ENCODE measurements at regions not wholly inside any gene's neighbourhood (a gene's known extent, or its start where the extent isn't known, plus 50 kb on each side); places are given as distances from the start of the nearest gene placed in this dataset.

DNA sequence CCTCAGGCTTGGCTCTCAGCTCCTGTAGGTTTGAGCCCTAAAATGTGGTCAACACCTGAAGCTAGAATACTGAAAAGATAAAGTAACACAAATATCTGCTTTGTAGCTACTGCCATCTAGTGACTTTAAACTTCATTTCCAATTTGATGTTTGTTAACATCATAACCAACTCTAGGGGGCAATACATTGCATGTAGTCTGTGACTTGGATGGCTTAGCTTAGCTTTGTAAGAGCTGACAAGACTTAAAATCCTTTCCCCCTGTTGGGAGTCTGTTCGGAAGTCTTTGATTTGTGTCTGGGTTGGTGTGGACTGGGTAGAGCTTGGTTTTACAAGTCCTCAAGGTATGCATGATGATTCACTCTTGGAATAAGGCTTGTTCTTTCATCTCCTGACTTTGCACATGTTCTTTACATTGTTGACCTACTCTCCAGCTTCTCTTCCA, 51.7 kb downstream of the SCN11A start:
- no peak for DNase-seq

GRCh38 chr3:38998086-38998485, 53.7 kb downstream of the SCN11A start:
- DNase-seq, result no peak

- no peak for DNase-seq
These were observed 55.6 kb downstream of the SCN11A start for GRCh38 chr3:38996193-38996592.

DNA sequence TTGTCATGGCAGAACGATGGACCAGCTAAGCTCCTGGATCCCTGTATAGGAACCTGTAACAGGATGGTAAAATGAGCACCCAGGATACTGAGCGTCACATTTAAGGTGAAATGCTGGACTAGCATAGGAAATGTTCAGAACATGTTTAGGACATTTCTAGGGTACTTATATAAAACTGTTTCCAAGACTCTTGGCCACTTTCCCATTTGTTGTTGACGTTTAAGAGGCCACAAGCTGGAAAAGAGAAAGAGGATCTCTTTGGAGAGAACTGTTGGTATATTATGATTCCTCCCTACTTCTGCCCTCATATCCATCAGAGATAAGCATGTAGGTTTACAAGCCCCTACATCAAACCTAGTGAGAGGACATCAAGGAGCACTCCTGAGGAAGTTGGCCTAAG, 57.5 kb downstream of the SCN11A start:
- no peak for DNase-seq

GRCh38 chr3:38992117-38992760, 59.5 kb downstream of the SCN11A start:
- DNase-seq, result no peak

GRCh38 chr3:38990621-38991020, 61.1 kb downstream of the SCN11A start:
- DNase-seq, result no peak

DNA sequence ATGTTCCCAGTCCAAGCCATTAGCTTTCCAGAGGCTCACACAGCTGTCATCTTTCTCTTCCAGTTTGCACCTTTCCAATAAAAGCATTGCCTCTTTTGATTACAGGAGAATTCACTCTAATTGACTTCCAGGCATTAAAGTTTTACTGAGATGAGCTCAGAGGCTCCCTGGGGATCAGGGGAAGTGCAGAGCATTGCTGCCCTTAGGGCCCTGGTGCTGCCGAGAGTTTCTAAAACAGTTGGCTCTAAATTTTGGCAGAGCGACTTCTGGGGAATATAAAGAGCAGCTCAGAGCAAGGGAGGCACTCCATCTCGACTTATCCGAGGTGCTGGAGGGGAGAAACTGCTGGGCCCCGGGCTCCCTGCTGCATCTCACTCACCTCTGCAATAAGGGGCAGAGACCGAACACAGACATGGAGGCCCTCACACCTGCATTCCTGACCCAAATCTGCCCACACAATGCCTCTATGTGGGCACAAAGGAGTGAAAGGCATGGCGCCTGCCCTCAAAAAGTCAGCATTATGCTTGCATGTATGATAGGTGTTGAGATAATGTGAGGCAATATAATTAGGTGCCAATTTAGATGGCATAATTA, 61.7 kb downstream of the SCN11A start:
- no peak for DNase-seq

DNA sequence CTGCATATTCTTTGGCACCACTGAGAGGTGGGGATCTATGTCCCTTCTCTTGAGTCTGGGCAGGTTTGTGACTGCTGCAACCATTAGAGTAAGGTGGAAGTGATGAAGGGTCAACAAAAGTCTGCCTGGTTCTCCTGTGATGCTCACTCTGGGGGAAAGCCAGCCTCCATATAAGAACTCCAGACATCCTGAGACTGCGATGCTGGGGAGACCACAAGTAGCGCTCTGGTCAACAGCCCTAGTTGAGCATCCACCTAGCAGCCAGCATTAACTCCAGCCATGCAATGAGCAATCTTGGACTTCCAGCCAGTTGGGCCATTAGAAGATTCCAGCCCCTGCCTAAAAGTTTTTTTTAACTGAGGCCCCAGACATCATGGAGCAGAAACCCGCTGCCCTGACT, 62.8 kb downstream of the SCN11A start:
- DNase-seq, result no peak

DNA sequence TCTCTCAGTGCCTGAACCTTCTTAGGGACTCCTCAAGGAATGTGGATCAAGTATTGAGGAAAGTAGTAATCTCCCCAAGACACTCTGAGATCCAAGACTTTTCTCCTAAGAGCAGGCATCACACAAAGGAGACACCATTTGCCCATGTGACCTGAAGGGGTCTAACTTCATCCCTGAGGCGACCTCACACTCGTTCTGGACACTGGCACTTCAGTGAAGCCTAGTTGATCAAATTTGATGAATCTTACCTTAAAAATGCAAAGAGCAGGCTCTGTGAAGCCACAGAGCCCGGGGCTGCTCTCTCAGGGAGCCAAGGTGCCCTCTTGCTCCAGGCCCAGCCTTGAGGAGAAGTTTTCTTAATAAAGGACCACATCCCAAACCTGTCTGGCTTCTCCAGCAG, 64.3 kb downstream of the SCN11A start:
- no peak for DNase-seq

DNA sequence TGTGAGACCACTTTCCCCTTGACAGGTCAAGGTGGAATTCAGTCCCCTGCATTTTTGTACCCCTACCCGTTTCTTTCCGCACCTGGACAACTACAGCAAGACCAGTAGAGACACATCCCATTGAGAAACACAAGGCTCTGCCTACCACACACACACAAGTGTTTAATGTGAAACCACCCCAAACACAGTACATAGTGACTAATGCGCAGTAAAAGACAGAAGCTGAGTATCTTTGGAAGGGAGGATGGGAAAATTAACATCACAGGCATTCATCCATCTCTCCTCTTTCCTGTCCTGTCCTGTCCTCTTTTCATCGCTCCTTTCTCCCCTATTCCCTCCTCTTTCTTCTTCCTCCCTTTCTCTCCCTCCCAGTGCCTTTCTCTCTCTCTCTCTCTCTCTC, 64.8 kb downstream of the SCN11A start:
- no peak for DNase-seq

DNA sequence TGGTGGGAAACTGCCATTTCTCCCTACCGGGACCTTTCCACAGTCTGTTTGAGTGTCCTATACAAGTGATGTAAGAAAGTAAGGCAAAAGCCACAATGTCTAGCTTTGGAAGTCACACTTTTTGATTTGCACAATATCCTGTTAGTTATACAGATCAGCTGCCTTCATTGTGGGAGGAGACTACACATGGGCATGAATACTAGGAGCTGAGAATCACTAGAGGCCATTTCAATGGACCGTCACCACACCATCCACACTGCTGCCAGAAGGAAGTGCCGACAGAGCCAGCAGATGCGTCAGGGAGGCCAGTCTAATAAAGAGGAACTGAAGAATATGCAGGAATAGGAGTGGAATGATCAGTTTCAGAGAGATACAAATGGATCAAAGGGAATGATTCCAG, 65.8 kb downstream of the SCN11A start:
- DNase-seq, result no peak

DNA sequence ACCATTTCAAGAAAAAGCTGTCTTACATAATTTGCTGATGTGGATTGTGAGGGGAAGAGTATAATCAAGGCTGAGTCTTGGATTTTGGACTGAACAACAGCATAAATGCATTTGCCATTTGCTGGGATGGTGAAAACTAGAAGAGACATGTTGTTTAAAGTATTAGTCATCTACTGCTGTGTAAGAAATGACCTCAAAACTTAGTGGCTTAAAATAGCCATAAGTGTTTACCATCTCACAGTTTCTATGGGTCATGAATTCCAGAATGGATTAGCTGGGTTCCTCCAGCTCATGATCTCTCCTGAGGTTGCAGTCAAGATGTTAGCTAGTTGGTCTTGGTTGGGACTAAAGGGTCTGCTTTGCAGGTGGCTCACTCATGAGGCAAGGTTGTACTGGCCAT, 66.2 kb downstream of the SCN11A start:
- no peak for DNase-seq

DNA sequence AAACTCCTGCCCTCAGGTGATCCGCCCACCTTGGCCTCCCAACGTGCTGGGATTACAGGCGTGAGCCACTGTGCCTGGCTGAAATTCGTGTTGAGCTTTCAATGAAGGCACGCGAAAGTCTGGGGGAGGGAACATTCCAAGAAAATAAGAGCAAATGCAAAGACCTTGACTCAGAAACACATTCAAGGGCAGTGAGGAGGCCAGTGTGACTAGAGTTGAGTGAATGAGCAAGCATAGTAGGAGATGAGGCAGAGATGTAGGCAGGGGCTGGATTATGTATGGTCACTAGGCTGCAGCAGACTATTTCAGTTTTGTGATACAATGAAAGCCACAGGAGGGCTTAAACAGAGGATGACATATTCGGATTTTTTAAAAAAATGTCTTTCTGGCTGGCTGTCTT, 67.0 kb downstream of the SCN11A start:
- DNase-seq, result no peak

- DNase-seq, result no peak
These were observed 67.6 kb downstream of the SCN11A start for GRCh38 chr3:38984110-38984509.

GRCh38 chr3:38980938-38981337, 70.8 kb downstream of the SCN11A start:
- DNase-seq, result no peak

GRCh38 chr3:38978729-38979128, 73.0 kb downstream of the SCN11A start:
- no peak for DNase-seq

DNA sequence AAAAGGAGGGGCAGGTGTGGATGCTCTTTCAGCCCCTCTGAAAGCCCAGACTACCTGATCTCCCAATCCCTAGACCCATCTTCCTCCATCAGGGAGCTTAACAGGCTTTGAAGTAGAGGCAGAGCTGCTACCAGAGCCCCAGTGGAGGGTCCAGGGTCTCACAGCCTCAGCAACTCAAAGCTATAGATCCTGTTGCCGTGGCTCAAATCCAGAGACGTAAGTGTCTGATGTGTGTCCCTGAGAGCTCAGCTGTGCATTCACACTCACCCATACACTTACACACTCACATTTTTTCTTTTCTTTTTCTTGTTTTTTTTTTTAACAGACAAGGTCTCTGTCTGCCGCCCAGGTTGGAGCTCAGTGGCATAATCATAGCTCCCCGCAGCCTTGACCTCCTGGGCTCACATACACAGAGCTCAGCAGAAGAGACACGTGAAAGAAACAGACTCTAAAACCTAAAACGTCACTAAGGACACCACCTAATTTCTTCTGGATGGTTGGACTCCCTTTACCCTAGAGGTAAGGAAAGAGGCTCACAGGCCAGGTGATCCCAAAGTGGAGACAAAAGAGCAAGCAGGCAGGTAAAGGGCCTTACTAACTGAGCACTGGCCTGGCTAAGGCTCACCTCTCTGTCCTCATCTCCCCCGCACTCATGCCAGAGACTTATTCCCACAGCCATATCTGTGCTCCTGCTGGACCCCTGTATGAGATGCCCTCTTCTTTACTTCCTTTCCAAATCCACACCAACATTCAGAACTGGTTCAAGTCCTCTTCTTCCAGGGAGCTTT, 80.7 kb downstream of the SCN11A start:
- no peak for DNase-seq

DNA sequence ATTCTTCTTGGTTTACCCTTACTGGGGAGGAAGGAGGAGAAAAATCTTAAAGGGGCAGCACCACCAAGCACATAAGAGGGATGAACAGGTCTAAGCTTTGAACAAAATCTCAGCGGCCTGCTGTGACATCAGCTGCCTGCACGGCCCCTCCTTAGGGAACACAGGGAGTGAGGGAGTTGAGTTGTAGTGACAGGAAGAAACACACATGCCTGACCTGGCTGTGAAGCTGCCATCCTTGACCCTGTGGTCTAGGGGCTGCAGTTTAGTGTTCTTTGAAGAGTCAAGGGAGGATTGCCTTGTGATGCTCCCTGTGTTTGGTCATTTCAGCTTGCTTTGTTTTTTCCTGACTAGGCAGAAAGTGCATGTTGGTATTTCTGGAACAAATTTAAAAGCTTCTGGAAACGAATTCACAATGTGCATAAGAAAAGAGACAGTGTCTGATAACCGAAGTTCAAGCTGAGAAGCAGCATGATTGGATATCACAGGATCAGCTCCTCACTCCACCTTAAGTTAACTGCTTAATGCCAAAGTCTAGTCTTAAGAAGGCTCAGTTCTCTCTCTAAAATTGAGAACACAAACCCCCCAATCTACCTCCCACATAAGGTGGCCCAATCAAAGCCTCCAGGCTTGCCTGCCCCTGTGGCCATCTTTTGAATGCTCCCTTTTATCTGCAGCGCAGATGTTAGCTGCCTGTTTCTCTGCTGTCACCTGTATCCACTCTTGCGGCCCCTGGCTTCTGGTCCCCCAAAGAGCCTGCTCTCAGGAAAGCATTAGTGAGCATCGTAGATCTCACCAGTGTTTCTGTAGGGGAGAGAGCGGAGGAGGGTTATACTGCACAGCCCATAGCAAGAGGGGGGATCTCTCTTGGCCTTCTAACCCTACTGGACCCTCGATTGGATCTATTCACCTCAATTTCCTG, 82.2 kb downstream of the SCN11A start:
- no peak for DNase-seq

DNA sequence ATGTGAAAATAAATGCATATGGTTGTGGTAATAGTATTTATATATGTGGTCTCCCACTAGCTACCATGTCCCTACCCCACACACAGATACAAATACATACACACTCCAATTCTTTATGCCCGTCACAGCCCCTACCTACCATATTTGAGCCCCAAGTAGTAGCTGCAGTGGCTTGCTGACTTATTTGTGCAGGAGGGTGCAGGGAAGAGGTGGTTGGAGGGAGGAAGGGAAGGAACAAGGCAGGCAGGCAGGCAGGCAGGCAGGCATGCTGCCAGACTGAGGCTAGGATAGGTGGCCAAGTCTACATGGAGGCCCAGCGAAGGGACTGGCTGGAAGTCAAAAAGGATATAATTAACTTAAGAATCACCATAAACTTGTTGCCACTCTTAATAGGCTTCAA, 82.9 kb downstream of the SCN11A start:
- DNase-seq, result no peak

DNA sequence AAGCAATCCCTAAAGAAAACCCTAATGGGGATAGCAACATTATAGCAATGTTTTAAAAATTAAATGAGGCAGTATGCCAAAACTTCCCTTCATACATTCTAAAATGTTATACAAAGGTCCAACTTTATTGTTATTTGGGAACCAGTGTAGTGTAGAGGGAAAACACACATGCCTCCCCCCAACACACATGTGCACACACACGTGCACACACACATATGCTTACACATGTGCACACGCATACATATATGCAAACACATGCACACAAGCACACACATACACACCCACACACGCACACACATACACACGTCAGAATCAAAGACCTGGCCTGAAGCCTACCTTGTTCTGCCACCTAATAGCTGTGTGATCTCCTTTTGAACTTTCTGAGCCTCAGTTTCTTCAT, 83.3 kb downstream of the SCN11A start:
- DNase-seq, result no peak

- no peak for DNase-seq
These were observed 84.1 kb downstream of the SCN11A start for GRCh38 chr3:38967693-38967989.

DNA sequence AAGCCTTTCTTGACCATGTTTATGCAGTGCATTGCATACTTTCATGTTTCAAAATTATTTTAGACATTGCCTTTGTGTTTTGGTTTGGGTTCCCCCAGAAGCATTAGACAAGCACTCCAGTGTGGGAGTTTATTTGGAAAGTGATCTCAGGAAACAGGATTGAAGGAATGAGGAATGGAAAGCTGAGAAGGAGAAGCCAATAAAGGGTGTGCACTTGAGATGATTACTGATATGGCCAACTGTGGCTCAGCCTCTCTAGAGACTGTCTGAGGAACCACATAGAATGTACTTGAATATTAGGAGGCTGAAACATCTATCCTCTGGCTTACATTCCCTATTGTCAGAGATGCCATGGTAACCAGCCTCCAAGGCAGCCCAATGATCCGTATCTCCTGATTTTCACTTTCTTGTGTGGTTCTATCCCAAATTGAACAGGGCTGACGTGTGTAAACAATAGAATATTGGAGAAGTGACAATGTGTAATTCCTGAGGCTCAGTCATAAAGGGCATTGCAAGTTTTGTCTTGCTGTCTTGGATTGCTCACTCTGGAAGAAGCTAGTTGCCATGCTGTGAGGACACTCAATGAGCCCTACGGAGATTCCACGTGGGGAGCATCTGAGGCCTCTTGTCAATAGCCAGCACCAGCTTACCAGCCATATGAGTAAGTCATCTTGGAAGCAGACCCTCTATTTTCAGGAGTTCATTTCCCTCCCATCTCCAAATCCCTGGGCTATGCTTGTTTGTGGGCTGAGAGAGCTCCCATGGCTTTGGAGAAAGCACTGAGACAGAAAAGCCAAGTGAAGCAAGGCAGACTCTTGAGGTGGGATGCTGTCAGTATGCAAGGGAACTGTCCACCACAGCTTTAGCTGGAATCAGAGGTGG, 84.7 kb downstream of the SCN11A start:
- DNase-seq, result no peak
